Body of pancreas (tissue), 4 donors: ENCODE measurements at regions not wholly inside any gene's neighbourhood (a gene's known extent, or its start where the extent isn't known, plus 50 kb on each side); places are given as distances from the start of the nearest gene placed in this dataset.

Experiments used
- ATAC-seq: fragments of 150-250 bp; one replicate; pipeline ENCODE4 v1.9.1; 2016
- DNase-seq, 4 donors: peaks; one replicate each; pipeline ENCODE4 v3.0.0-alpha.2; 2019
- H3K27ac ChIP-seq, 4 donors: fragments of 200-600 bp; sonication (generic); 1 replicate in 3 of 4; 2 replicates in 1 of 4; pipeline versions ENCODE4 v1.5.1 to v1.6.1; 2016 to 2019; ENCODE audit warnings: mild to moderate bottlenecking in 1 of 4, mixed read lengths in 1 of 4, moderate library complexity in 1 of 4
- H3K27me3 ChIP-seq, 2 donors: fragments of 200-600 bp; sonication (generic); one replicate each; pipeline ENCODE4 v1.6.0; 2016; ENCODE audit warnings: mild to moderate bottlenecking in 1 of 2
- H3K36me3 ChIP-seq, 2 donors: fragments of 200-600 bp; sonication (generic); replicated peaks in 1 of 2; 2 replicates each; pipeline ENCODE4 v1.5.1; 2016; ENCODE audit warnings: low read depth in 2 of 2; ENCODE audit not compliant: insufficient read depth in 1 of 2
- H3K4me1 ChIP-seq: fragments of 200-600 bp; sonication (generic); one replicate; pipeline ENCODE4 v1.6.0; 2016
- H3K4me3 ChIP-seq, 2 donors: fragments of 200-600 bp; sonication (generic); 1 replicate in 1 of 2; 2 replicates in 1 of 2; pipeline ENCODE4 v1.5.1; 2016 to 2019
- H3K9me3 ChIP-seq, 3 donors: fragments of 200-600 bp; sonication (generic); 1 replicate in 2 of 3; 2 replicates in 1 of 3; pipeline ENCODE4 v1.5.1; 2016
- CTCF ChIP-seq, 7 experiments: fragments of 450-650 bp in 4 of 7; fragments of 200-600 bp in 3 of 7; sonication (generic) in 3 of 7; IDR thresholded peaks; one replicate each; pipeline ENCODE4 v1.5.1; 2016 to 2019; ENCODE audit warnings: antibody characterized with exemption in 7 of 7
- POLR2A ChIP-seq, 3 donors: fragments of 450-650 bp; IDR thresholded peaks; one replicate each; pipeline ENCODE4 v1.6.1; 2016; ENCODE audit warnings: antibody characterized with exemption in 3 of 3, mild to moderate bottlenecking in 2 of 3
- WGBS, 2 donors: methylation state at CpG; one replicate each; pipeline ENCODE4 v1.1.5; 2017; 5-methylcytosine and 5-hydroxymethylcytosine counted together
- intact Hi-C: fragments of 100-400 bp; cut with DNase I; formaldehyde crosslinking; loops from one replicate; pipeline ENCODE4 v1.15.1; 2023

- H3K9me3 ChIP-seq, result no peaks in the 10 kb centered on the region
- TF ChIP-seq CTCF (IDR thresholded peaks at IDR 0.05), result no peak
- TF ChIP-seq POLR2A (IDR thresholded peaks at IDR 0.05), result no peak
- ATAC-seq (no peak), DNase-seq (no peak)
- intact Hi-C loops, result no loop called here
- no peaks in the 10 kb centered on the region for H3K36me3 ChIP-seq
- no peaks in the 10 kb centered on the region for H3K4me1 ChIP-seq
- no peak overlapping the region for H3K4me3 ChIP-seq
- 72 to 75% methylated on average over 3 of the region's 3 CpGs for WGBS, 2 donors
- H3K27me3 ChIP-seq, result no peaks in the 10 kb centered on the region
- H3K27ac ChIP-seq, result no peak overlapping the region
These were observed 80.0 kb downstream of the GALR1 start for GRCh38 chr18:77329651-77330050.

GRCh38 chr18:77334876-77335275 lies 85.2 kb downstream of the GALR1 start:
- Histone ChIP-seq H3K27me3 (no peaks in the 10 kb centered on the region), H3K36me3 (no peaks in the 10 kb centered on the region), H3K4me1 (no peaks in the 10 kb centered on the region), H3K9me3 (no peaks in the 10 kb centered on the region), H3K27ac (no peak overlapping the region), H3K4me3 (no peak overlapping the region)
- TF ChIP-seq CTCF (IDR thresholded peaks at IDR 0.05) (no peak), POLR2A (IDR thresholded peaks at IDR 0.05) (no peak)
- no peak for ATAC-seq
- intact Hi-C loops, result no loop called here
- 71 to 74% methylated on average over 7 of the region's 7 CpGs for WGBS, 2 donors
- no peak for DNase-seq

- no peak overlapping the region for H3K27ac ChIP-seq
- ATAC-seq (no peak), DNase-seq (no peak)
- WGBS, 2 donors, result 49 to 59% methylated on average over 7 of the region's 7 CpGs
- no peaks in the 10 kb centered on the region for H3K9me3 ChIP-seq
- TF ChIP-seq CTCF (IDR thresholded peaks at IDR 0.05), result no peak
- no peak for TF ChIP-seq POLR2A (IDR thresholded peaks at IDR 0.05)
- H3K36me3 ChIP-seq, result no peaks in the 10 kb centered on the region
- intact Hi-C loops, result no loop called here
- no peaks in the 10 kb centered on the region for H3K4me1 ChIP-seq
- H3K4me3 ChIP-seq, result no peak overlapping the region
- H3K27me3 ChIP-seq, result no peaks in the 10 kb centered on the region
These were observed 88.0 kb downstream of the GALR1 start for GRCh38 chr18:77337604-77338003.

GRCh38 chr18:77339093-77339492 lies 89.4 kb downstream of the GALR1 start:
- Histone ChIP-seq H3K27me3 (no peaks in the 10 kb centered on the region), H3K4me3 (no peak overlapping the region), H3K4me1 (no peaks in the 10 kb centered on the region), H3K27ac (no peak overlapping the region), H3K9me3 (no peaks in the 10 kb centered on the region), H3K36me3 (no peaks in the 10 kb centered on the region)
- DNase-seq (no peak), ATAC-seq (no peak)
- TF ChIP-seq POLR2A (IDR thresholded peaks at IDR 0.05), result no peak
- TF ChIP-seq CTCF (IDR thresholded peaks at IDR 0.05), result no peak
- intact Hi-C loops, result no loop called here
- WGBS, 2 donors, result 45 to 57% methylated on average over 4 to 6 of the region's 6 CpGs

- DNase-seq, result no peak
- no peak for ATAC-seq
- no peaks in the 10 kb centered on the region for H3K9me3 ChIP-seq
- intact Hi-C loops, result no loop called here
- no peaks in the 10 kb centered on the region for H3K27me3 ChIP-seq
- H3K27ac ChIP-seq, result no peak overlapping the region
- H3K4me3 ChIP-seq, result no peak overlapping the region
- H3K4me1 ChIP-seq, result no peaks in the 10 kb centered on the region
- no peaks in the 10 kb centered on the region for H3K36me3 ChIP-seq
- WGBS, 2 donors, result 80 to 90% methylated on average over 7 of the region's 7 CpGs
- TF ChIP-seq CTCF (IDR thresholded peaks at IDR 0.05), result no peak
- no peak for TF ChIP-seq POLR2A (IDR thresholded peaks at IDR 0.05)
These were observed 90.0 kb downstream of the GALR1 start for GRCh38 chr18:77339623-77340022.
